Activated naive CD4-positive, alpha-beta T cell treated with anti-CD3 and anti-CD28 coated beads, Interleukin-2, amount 10 ng/mL, durations not matched to agents 7 days and 5 days (primary cell): ENCODE measurements at regions not wholly inside any gene's neighbourhood (a gene's known extent, or its start where the extent isn't known, plus 50 kb on each side); places are given as distances from the start of the nearest gene placed in this dataset.

Experiments used
- CTCF ChIA-PET: fragments of 350-600 bp; sonication (Branson Sonifier 250); formaldehyde crosslinking; loops from one replicate; lab custom pipeline; 2021; ENCODE audit warnings: antibody characterized with exemption; lab: Charles Lee
- DNase-seq: peaks from one replicate; pipeline ENCODE4 v3.0.0-alpha.2; 2020
- H3K27ac Mint-ChIP-seq: one replicate; pipeline ENCODE4 v1.8.0; 2021; ENCODE audit warnings: mild to moderate bottlenecking, moderate library complexity, mixed read lengths
- H3K27me3 Mint-ChIP-seq: one replicate; pipeline ENCODE4 v1.8.0; 2021; ENCODE audit warnings: mild to moderate bottlenecking, mixed read lengths
- H3K36me3 Mint-ChIP-seq: one replicate; pipeline ENCODE4 v1.8.0; 2021; ENCODE audit warnings: mixed read lengths
- H3K4me1 Mint-ChIP-seq: one replicate; pipeline ENCODE4 v1.8.0; 2021; ENCODE audit warnings: mixed read lengths
- H3K4me3 Mint-ChIP-seq: one replicate; pipeline ENCODE4 v1.8.0; 2021; ENCODE audit warnings: mild to moderate bottlenecking, moderate library complexity, mixed read lengths
- H3K9me3 Mint-ChIP-seq: one replicate; pipeline ENCODE4 v1.8.0; 2021; ENCODE audit warnings: mixed read lengths

DNA sequence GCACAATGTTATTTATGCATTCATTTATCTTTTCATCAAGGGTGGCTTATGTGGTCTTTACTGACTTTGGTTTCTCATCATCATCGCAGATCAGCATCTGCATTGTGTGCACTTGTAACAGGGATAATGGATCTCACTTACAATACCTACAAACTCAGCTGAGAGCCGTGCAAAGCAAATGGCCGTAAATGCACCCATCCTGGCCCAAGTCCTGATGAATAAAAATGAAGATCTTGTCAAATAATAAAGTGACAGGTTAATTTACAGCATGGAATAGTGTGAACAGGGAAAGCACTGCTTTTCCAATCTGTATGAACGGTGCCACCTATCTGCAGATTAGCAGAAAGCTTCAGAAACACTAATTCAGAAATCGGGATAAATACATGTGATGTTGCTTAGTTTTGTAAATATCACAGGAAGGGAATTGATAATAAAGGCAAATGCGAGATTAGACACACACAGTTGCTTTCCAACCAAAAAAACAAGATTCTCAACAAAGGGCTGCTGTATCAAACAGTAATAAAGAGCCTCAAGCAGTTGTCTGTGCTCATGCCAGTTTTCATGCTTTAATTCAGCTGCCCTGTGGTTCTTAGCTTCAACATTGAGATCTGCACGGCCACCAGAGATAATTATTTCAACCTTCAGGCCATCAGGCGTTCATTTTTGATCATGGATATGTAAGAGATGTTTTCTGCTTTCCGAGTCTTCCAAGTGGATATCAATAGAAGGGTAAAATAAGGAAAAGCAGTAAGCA lies 153.4 kb upstream of the POU5F2 start:
- Mint-ChIP-seq H3K27ac (no peak overlapping the region), H3K4me1 (no peaks in the 10 kb centered on the region), H3K27me3 (no peaks in the 10 kb centered on the region), H3K9me3 (no peaks in the 10 kb centered on the region), H3K36me3 (no peaks in the 10 kb centered on the region), H3K4me3 (no peak overlapping the region)
- CTCF ChIA-PET: interaction anchor here (0.8 to 2.0 kb wide), 6 partner anchors 13 to 287 kb away, joined by 3 to 7 read pairs (median 4); no protein-coding TSS in a partner anchor
- DNase-seq: no peak

DNA sequence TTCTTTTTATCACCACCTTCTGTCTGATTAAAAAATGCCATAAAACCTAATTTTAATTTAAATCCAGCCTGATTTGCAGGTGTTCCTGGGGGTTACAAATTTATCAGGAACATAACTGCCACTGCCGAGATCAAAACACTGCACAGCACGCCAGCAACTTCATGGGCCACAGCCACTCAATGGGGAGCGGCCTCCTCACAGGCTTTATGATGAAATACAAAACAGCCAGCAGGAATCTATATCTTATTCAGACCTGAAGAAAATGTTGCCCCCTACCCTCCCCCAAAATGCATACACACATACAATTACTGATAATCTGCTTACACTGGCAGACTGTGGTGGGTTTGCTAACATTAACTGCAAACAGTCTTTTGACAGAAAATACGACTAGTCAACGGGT lies 151.7 kb upstream of the POU5F2 start:
- no peaks in the 10 kb centered on the region for H3K4me1 Mint-ChIP-seq
- H3K27me3 Mint-ChIP-seq: no peaks in the 10 kb centered on the region
- no peak overlapping the region for H3K4me3 Mint-ChIP-seq
- no peaks in the 10 kb centered on the region for H3K36me3 Mint-ChIP-seq
- no peak overlapping the region for H3K27ac Mint-ChIP-seq
- CTCF ChIA-PET: no interaction called here
- H3K9me3 Mint-ChIP-seq: no peaks in the 10 kb centered on the region
- DNase-seq: no peak

DNA sequence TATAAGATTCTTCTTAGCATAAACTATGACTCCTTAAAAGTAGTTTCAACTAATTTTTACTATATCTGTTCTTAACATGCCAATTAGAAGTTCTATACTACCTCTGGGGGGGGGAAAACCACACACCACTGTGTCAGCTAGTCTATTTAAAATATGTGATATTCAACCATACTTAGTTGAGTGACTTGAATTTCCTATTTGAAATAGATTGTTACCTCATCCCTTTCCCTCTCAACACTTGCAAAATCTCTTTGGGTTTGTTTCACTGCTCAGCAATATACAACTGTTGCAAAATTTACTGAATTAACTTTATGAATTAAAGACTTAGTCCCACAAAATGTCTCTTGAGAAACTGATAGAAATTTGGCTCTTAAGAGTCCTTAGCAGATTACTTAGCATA lies 151.1 kb upstream of the POU5F2 start:
- DNase-seq: no peak
- no peak overlapping the region for H3K4me3 Mint-ChIP-seq
- no peak overlapping the region for H3K27ac Mint-ChIP-seq
- CTCF ChIA-PET: no interaction called here
- H3K4me1 Mint-ChIP-seq: peaks cover 3% of the 10 kb centered on the region
- no peaks in the 10 kb centered on the region for H3K27me3 Mint-ChIP-seq
- no peaks in the 10 kb centered on the region for H3K9me3 Mint-ChIP-seq
- H3K36me3 Mint-ChIP-seq: no peaks in the 10 kb centered on the region

DNA sequence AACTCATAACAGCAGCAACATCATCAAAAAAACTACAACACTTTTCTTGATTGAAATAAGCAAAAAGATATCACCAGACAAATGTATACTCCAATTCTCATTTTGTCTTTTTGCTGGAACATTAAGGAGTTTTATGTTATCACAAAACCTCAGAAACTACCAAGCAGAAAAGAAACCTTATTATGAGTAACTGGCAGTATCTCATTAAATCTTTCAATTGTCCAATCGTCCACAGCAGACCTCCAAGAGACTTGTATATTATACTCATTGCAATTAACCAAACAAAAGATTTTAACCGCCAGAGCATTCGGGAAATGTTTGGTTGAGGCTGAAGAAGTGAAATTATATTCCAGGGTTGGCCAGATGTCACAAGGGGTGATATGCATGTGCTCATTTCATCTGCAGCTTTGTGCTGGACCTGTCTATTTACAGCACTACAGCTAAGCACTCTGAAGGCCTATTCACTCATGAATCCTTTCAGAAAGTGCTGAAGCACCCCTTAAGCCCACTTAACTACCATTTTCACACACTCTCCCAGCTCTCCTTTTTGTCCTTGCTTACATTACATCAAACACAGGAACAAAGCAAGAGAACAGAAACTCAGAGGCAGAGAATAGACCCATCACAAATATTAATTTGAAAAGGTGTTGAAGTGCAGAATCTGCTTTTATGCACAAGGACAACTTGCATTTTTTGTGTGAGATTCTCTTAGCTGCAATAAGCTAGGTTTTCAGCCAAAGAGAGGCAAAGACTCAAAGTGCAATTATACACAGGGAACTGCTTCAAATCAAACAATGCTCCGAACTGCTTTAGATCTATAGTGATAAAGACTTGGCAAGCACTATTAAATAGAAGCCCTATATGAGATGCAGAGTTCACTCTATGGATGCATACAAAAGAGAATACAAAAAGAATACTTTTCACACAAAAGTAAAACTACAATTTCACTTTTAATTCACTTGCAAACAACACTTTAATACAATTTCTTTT lies 150.4 kb upstream of the POU5F2 start:
- H3K9me3 Mint-ChIP-seq: no peaks in the 10 kb centered on the region
- CTCF ChIA-PET: no interaction called here
- no peak for DNase-seq
- H3K36me3 Mint-ChIP-seq: no peaks in the 10 kb centered on the region
- H3K4me1 Mint-ChIP-seq: peaks cover 10% of the 10 kb centered on the region
- no peak overlapping the region for H3K4me3 Mint-ChIP-seq
- no peak overlapping the region for H3K27ac Mint-ChIP-seq
- no peaks in the 10 kb centered on the region for H3K27me3 Mint-ChIP-seq

DNA sequence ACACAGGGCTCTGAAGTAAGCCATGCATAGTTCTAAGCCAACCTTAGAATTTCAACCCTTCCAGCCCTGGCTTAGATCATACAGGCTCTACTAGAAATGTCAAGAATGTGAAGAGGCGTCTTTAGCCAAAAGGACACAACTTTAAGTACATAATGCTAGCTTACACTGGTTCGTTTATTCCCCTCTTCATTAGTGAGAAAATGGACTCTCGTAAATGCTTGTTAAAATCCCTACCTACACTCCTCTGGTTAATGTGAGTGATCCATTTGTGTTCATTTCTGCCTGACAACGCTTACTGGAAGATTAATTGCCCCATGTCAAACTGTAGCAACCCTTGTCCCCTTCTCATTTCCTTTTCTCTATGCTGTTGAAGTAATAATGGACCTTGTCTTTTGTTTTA lies 149.3 kb upstream of the POU5F2 start:
- H3K4me3 Mint-ChIP-seq: no peak overlapping the region
- H3K36me3 Mint-ChIP-seq: no peaks in the 10 kb centered on the region
- no peak overlapping the region for H3K27ac Mint-ChIP-seq
- H3K4me1 Mint-ChIP-seq: peaks cover 17% of the 10 kb centered on the region
- DNase-seq: no peak
- no peaks in the 10 kb centered on the region for H3K27me3 Mint-ChIP-seq
- H3K9me3 Mint-ChIP-seq: no peaks in the 10 kb centered on the region
- CTCF ChIA-PET: no interaction called here

DNA sequence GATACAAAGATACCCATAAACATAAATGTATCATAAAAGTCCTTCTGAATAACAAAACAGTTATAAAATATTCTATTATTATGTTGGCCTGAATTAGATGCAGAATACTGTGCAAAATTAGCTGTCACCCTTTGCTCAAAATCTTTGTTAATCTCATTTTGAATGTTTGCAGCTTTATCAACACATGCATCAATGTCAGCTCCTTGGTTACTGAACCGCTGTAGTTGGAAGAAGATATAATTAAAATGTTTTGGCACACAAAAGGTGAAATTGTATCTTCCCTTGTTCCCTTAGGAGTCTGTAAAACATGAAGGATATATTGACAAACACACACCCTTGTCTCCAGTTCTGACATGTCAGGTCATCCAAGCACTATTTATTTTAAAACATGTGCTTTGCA lies 146.3 kb upstream of the POU5F2 start:
- CTCF ChIA-PET: no interaction called here
- no peaks in the 10 kb centered on the region for H3K36me3 Mint-ChIP-seq
- no peak overlapping the region for H3K4me3 Mint-ChIP-seq

DNA sequence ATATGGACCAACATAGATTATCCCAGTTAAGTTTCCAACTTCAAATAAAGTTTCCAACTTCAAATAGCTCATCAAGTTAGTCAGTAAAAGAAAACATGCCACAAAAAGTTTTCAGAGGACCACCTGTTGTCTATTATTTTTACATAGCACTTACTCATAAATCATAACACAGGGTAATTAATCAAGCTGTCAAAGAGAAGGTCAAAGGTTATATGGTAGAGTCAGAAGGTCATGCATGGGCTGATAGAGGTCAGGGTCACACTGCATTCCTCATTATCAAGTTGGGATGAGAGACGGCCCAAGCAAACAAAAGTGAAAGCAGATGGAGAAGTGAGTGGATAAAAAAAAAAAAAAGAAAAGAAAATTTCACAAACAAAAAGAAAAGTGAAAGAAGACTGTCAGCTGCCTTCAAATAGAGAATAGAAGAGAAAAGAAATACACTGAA lies 145.5 kb upstream of the POU5F2 start:
- DNase-seq: no peak
- H3K4me3 Mint-ChIP-seq: peak overlapping the region; percentile 6
- CTCF ChIA-PET: interaction anchor here (1.0 kb wide), 1 partner anchor 85 kb away, joined by 3 read pairs; no protein-coding TSS in a partner anchor

More for the DNA sequence above, 146.3 kb upstream of the POU5F2 start:
- Mint-ChIP-seq H3K9me3 (no peaks in the 10 kb centered on the region), H3K4me1 (peaks cover 17% of the 10 kb centered on the region), H3K27me3 (no peaks in the 10 kb centered on the region), H3K27ac (no peak overlapping the region)
- no peak for DNase-seq

DNA sequence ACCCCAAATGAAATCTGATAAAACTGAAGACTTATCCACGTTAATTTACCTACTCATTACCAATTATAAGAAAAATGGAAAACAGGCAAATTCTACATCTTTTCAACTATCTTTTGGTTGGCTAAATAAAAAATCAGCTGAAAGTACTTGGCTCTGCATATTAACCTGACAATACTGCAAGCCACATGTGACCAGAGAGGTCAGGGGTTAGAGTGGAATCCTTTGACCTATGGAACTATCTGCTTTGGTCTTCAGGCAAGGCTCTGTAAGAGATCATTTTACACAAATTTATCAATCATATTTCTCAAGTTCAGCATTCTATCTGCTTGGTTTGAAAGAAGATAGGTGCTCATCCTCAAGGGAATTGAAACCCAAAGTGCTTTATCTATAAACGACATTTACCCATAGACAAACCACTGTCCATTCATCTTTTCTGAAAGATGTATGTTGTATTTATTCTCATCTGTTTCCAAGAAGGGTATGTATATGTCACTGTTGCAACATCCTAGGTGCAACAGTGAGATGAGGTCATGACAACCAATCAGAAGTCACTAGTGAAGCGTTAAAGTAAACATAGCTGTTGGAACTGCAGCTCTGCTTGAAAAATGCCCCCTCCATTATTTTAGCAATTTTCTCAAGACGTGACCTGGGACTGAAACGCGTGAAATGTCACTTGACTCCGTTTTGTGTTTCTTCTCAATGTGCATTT lies 144.9 kb upstream of the POU5F2 start:
- H3K36me3 Mint-ChIP-seq: no peaks in the 10 kb centered on the region
- no peaks in the 10 kb centered on the region for H3K27me3 Mint-ChIP-seq
- CTCF ChIA-PET: interaction anchor here (1.0 kb wide), 1 partner anchor 85 kb away, joined by 3 read pairs; no protein-coding TSS in a partner anchor
- H3K4me3 Mint-ChIP-seq: no peak overlapping the region
- H3K27ac Mint-ChIP-seq: no peak overlapping the region
- H3K4me1 Mint-ChIP-seq: peaks cover 17% of the 10 kb centered on the region
- no peaks in the 10 kb centered on the region for H3K9me3 Mint-ChIP-seq
- DNase-seq: no peak

More for the DNA sequence above, 145.5 kb upstream of the POU5F2 start:
- peaks cover 17% of the 10 kb centered on the region for H3K4me1 Mint-ChIP-seq
- H3K36me3 Mint-ChIP-seq: no peaks in the 10 kb centered on the region
- H3K27me3 Mint-ChIP-seq: no peaks in the 10 kb centered on the region
- peak overlapping the region; percentile 11 for H3K27ac Mint-ChIP-seq
- no peaks in the 10 kb centered on the region for H3K9me3 Mint-ChIP-seq

DNA sequence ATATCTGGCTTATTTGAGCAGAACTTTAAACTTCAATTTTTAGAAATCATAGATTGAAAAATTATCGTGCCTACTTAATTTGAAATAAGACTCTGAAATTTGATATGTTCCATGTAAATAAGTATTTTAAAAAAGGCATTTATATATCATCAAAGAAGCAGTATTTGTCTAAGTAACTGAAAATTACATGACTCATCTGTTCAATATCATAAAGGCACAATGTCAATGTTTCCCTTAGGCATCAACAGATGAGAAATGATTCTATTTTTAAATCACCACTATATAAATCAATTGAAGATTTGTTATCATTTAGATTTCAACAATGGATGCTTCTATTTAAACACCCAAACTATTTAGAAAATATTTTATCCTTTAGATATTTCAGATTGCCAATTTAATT lies 142.9 kb upstream of the POU5F2 start:
- Mint-ChIP-seq H3K36me3 (no peaks in the 10 kb centered on the region), H3K4me3 (no peak overlapping the region), H3K27me3 (no peaks in the 10 kb centered on the region), H3K9me3 (no peaks in the 10 kb centered on the region), H3K4me1 (peaks cover 17% of the 10 kb centered on the region), H3K27ac (no peak overlapping the region)
- no peak for DNase-seq
- CTCF ChIA-PET: no interaction called here

DNA sequence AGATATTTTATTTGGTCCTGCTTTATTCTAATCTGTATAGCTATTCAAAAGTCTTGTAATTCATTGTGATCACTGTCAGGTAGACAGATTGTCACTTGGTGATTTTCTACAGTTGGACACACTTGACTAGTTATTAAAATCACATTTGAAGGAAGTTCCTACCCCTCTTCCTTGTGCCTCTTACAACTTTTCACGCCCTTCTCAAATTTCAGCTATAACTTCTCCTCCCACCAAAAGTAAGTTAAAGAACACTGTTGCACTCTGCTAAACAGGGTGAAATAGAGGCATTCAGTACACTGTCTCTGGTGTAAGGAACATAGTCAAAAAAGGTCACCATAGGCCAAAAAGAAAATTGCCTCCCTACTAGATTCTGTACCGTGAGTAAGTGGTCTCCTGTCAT lies 142.1 kb upstream of the POU5F2 start:
- CTCF ChIA-PET: interaction anchor here (1.1 to 1.2 kb wide), 3 partner anchors 15 to 276 kb away, joined by 3 to 4 read pairs (median 4); no protein-coding TSS in a partner anchor
- Mint-ChIP-seq H3K27me3 (no peaks in the 10 kb centered on the region), H3K4me3 (no peak overlapping the region), H3K36me3 (no peaks in the 10 kb centered on the region), H3K27ac (no peak overlapping the region), H3K4me1 (peaks cover 17% of the 10 kb centered on the region), H3K9me3 (no peaks in the 10 kb centered on the region)
- DNase-seq: no peak

DNA sequence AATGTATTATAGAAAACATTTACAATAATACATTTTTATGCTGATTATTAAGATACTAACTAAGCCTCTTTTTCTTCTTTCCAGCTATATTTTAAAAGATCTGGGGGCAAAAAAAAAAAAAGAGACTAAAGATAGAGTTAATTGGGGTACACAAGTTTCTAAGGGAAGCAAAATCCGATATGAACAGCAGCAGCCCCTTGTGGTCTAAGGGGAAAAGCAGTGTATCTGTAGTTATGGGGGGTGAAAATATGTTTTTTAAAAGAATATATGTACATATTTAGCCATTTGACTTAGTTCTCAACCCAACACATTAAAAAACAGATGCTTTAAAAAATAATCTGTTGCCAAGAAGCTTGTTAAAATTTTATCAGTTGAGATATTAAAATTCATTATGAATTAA lies 134.3 kb upstream of the POU5F2 start:
- H3K36me3 Mint-ChIP-seq: no peaks in the 10 kb centered on the region
- CTCF ChIA-PET: no interaction called here

DNA sequence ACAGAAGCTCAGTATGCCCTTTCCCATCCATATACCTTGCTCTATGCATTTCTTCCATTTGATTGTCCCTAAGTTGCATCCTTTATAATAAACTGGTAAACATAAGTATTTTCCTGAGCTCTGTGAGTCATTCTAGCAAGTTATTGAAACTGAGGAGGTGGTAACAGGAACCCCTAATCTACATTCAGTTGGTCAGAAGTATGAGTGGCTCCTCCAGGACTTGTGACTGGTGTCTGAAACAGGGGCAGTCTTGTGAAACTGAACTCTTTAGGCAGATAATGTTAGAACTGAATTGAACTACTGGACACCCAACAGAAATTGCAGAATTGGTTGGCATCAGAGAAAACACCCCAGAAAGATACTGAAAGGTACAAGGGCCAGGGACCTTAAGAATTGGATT lies 133.1 kb upstream of the POU5F2 start:
- no peaks in the 10 kb centered on the region for H3K27me3 Mint-ChIP-seq
- no peak overlapping the region for H3K27ac Mint-ChIP-seq
- H3K4me1 Mint-ChIP-seq: peaks cover 2% of the 10 kb centered on the region
- no peak for DNase-seq
- no peak overlapping the region for H3K4me3 Mint-ChIP-seq
- CTCF ChIA-PET: interaction anchor here (0.5 kb wide), 1 partner anchor 20 kb away, joined by 3 read pairs; no protein-coding TSS in a partner anchor
- H3K36me3 Mint-ChIP-seq: no peaks in the 10 kb centered on the region
- no peaks in the 10 kb centered on the region for H3K9me3 Mint-ChIP-seq

More for the DNA sequence above, 134.3 kb upstream of the POU5F2 start:
- Mint-ChIP-seq H3K4me3 (no peak overlapping the region), H3K4me1 (peaks cover 2% of the 10 kb centered on the region), H3K27ac (no peak overlapping the region), H3K9me3 (no peaks in the 10 kb centered on the region), H3K27me3 (no peaks in the 10 kb centered on the region)
- no peak for DNase-seq

DNA sequence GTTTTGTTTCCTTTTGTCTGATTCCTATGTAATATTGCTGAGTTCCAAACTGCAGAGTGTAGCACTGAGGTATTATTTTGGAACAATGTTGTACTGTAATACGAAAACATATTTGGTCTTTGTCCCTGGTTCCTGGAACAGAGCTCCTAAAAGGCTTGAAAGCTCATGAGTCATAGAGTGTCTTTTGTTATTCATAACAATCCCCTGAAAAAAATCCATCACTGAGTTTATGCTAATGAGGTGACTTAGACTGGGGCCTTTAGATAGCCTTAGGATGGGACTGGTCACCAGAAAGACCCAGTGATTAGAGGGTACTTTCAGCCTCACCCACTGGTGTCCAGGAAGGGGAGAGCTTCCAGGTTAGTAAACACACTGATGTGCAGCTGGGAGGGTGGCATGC lies 132.7 kb upstream of the POU5F2 start:
- CTCF ChIA-PET: interaction anchor here (0.5 kb wide), 1 partner anchor 20 kb away, joined by 3 read pairs; no protein-coding TSS in a partner anchor
- Mint-ChIP-seq H3K27me3 (no peaks in the 10 kb centered on the region), H3K4me3 (no peak overlapping the region), H3K27ac (no peak overlapping the region), H3K9me3 (no peaks in the 10 kb centered on the region), H3K4me1 (peaks cover 2% of the 10 kb centered on the region), H3K36me3 (no peaks in the 10 kb centered on the region)
- no peak for DNase-seq
